GM12892 (cell line): ENCODE measurements at regions not wholly inside any gene's neighbourhood (a gene's known extent, or its start where the extent isn't known, plus 50 kb on each side); places are given as distances from the start of the nearest gene placed in this dataset.

Experiments
- POLR2A ChIP-seq: IDR thresholded peaks from 2 replicates; pipeline ENCODE4 v1.6.1; 2011; ENCODE audit warnings: low read depth, low read length, control low read depth
- POLR2AphosphoS5 ChIP-seq: IDR thresholded peaks from 2 replicates; pipeline ENCODE4 v1.6.1; 2011; ENCODE audit warnings: low read depth, low read length, control low read depth

GRCh38 chr9:130779153-130779855 lies 55.8 kb upstream of the ABL1 start:
- TF ChIP-seq POLR2A = no peak
- no peak for TF ChIP-seq POLR2AphosphoS5
